Gastrocnemius medialis (tissue), 4 donors: ENCODE measurements at regions not wholly inside any gene's neighbourhood (a gene's known extent, or its start where the extent isn't known, plus 50 kb on each side); places are given as distances from the start of the nearest gene placed in this dataset.

Source experiments
- POLR2A ChIP-seq, 2 donors: fragments of 450-650 bp; IDR thresholded peaks; one replicate each; pipeline ENCODE4 v1.6.1; 2017; ENCODE audit warnings: antibody characterized with exemption in 2 of 2, mild to moderate bottlenecking in 2 of 2, moderate library complexity in 2 of 2
- TF ChIP-seq, protein P1 (sequence below), 5 experiments: fragments of 450-650 bp in 3 of 5; fragments of 200-600 bp in 2 of 5; sonication (generic) in 2 of 5; IDR thresholded peaks in 4 of 5; conservative IDR thresholded peaks in 1 of 5; 1 replicate in 4 of 5; 2 replicates in 1 of 5; pipeline ENCODE4 v1.5.1; 2016 to 2019; ENCODE audit warnings: antibody characterized with exemption in 5 of 5, mild to moderate bottlenecking in 3 of 5, moderate library complexity in 3 of 5

DNA sequence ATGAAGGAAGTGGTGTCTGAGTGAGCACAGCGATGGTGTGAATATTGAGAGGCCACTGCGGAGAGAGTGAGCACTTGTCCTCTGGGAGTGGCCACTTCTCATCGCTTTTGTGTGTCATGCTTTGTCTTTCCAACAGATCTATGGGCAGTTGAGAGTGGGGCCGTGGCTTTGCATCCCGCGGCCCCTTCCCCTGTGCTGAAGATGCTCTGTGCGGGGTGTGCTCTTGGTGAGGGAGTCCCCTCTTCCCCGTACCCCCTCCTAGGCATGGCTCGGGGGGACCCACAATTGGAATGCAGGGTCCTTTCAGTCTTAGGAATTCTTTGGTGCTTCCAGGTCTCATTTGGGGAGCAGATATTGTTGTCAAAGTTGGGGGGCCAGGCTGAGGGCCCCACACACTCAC lies 197.3 kb upstream of the WSCD1 start:
- no peak for TF ChIP-seq POLR2A (IDR thresholded peaks at IDR 0.05)
- TF ChIP-seq, protein P1, sequence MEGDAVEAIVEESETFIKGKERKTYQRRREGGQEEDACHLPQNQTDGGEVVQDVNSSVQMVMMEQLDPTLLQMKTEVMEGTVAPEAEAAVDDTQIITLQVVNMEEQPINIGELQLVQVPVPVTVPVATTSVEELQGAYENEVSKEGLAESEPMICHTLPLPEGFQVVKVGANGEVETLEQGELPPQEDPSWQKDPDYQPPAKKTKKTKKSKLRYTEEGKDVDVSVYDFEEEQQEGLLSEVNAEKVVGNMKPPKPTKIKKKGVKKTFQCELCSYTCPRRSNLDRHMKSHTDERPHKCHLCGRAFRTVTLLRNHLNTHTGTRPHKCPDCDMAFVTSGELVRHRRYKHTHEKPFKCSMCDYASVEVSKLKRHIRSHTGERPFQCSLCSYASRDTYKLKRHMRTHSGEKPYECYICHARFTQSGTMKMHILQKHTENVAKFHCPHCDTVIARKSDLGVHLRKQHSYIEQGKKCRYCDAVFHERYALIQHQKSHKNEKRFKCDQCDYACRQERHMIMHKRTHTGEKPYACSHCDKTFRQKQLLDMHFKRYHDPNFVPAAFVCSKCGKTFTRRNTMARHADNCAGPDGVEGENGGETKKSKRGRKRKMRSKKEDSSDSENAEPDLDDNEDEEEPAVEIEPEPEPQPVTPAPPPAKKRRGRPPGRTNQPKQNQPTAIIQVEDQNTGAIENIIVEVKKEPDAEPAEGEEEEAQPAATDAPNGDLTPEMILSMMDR (IDR thresholded peaks at IDR 0.05 in 4 of 5, conservative IDR thresholded peaks at IDR 0.05 in 1 of 5) = no peak
